ENCODE measurements at regions not wholly inside any gene's neighbourhood (a gene's known extent, or its start where the extent isn't known, plus 50 kb on each side); places are given as distances from the start of the nearest gene placed in this dataset. TPM values are rescaled to one million over a fixed set of nuclear protein-coding genes. Genes with fewer than 3 reads are reported as not detected.

DNA sequence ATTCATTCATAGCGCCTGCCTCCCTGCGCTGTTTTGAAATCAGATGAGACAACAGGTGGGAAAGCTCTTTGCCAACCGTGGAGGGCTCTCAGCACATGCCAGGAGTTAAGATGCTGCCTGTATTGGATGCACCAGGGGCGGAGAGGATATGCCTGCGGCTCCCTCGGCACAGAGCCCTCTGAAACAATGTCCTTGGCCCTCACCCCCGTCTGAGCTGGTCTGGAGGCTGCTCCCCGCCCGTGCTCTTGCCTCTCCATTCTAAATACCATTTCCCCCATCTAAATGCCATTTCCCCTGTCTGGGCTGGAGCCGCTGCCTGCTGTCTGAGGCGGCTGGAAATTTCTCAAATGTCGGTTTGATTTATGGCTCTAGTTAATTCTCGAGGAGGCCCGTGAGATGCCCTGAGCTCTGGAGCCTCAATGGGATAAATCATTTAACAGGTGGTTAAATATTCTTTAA is 50.8 kb upstream of the MLN start:
- no peak overlapping the region for H3K27ac ChIP-seq (ENCODE audit: low read depth, low read length)
- peaks cover 34% of the 10 kb centered on the region for H3K4me1 ChIP-seq (ENCODE audit: control insufficient read depth, insufficient read depth, low read length)
- H3K4me3 ChIP-seq (ENCODE audit: low read depth, low read length) = no peak overlapping the region
- H3K36me3 ChIP-seq (ENCODE audit: control insufficient read depth, insufficient read depth, low read length) = no peaks in the 10 kb centered on the region
- H3K27me3 ChIP-seq (ENCODE audit: control insufficient read depth, insufficient read depth, low read length) = peaks cover 2% of the 10 kb centered on the region
- peak in 2 of 6 donors; percentile 73 to 76 for DNase-seq (ENCODE audit: low read depth in 4 of 6, low spot score in 6 of 6)
- no peaks in the 10 kb centered on the region for H3K9me3 ChIP-seq (ENCODE audit: control insufficient read depth, insufficient read depth, low read length)
- WGBS (ENCODE audit: insufficient coverage) = 19% methylated on average over 14 of the region's 14 CpGs

DNA sequence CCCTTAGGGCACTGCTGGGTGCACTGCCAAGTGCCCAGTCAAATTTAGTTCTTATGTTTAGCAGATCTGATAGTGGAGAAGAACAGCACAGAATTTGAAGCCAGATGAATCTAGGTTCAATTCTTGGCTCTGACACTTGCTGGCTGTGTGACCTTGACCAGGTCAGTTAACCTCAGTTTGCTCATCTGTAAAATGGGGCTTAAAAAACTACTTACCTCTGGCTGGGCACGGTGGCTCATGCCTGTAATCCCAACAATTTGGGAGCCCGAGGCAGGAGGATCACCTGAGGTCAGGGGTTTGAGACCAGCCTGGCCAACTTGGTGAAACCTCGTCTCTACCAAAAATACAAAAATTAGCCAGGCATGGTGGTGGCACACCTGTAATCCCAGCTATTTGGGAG is 49.9 kb upstream of the MLN start:
- Histone ChIP-seq H3K36me3 (ENCODE audit: control insufficient read depth, insufficient read depth, low read length) (no peaks in the 10 kb centered on the region), H3K27me3 (ENCODE audit: control insufficient read depth, insufficient read depth, low read length) (peaks cover 2% of the 10 kb centered on the region), H3K9me3 (ENCODE audit: control insufficient read depth, insufficient read depth, low read length) (no peaks in the 10 kb centered on the region), H3K4me1 (ENCODE audit: control insufficient read depth, insufficient read depth, low read length) (peaks cover 30% of the 10 kb centered on the region), H3K27ac (ENCODE audit: low read depth, low read length) (no peak overlapping the region), H3K4me3 (ENCODE audit: low read depth, low read length) (no peak overlapping the region)
- 100% methylated on average over 2 of the region's 3 CpGs for WGBS (ENCODE audit: insufficient coverage)
- no peak for DNase-seq (ENCODE audit: low read depth in 4 of 6, low spot score in 6 of 6)

Small RNAs in the stretch of these regions (small RNA-seq; reads per million reads assigned to genes)
- gene AL138889.2 (ENCODE audit: low replicate concordance) (not detected), gene MIR7159 (ENCODE audit: low replicate concordance) (not detected)
